ENCODE measurements at regions not wholly inside any gene's neighbourhood (a gene's known extent, or its start where the extent isn't known, plus 50 kb on each side); places are given as distances from the start of the nearest gene placed in this dataset.

DNA sequence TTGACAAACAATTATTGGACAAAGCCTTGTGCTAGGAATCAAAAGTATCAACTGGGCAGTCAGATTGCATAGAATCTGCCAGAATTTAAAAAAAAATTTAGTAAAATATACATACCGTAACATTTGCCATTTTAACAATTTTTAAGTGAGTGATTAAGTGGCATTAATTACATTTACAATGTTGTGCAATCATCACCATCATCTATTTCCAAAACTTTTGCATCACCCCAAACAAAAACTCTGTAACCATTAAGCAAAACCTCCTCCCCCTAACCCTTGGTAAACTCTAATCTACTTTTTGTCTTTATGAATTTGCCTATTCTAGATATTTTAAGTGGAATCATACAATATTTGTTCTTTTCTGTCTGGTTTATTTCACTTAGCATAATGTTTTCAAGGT, 182.8 kb downstream of the LMO4 start:
- TF ChIP-seq, protein P1, sequence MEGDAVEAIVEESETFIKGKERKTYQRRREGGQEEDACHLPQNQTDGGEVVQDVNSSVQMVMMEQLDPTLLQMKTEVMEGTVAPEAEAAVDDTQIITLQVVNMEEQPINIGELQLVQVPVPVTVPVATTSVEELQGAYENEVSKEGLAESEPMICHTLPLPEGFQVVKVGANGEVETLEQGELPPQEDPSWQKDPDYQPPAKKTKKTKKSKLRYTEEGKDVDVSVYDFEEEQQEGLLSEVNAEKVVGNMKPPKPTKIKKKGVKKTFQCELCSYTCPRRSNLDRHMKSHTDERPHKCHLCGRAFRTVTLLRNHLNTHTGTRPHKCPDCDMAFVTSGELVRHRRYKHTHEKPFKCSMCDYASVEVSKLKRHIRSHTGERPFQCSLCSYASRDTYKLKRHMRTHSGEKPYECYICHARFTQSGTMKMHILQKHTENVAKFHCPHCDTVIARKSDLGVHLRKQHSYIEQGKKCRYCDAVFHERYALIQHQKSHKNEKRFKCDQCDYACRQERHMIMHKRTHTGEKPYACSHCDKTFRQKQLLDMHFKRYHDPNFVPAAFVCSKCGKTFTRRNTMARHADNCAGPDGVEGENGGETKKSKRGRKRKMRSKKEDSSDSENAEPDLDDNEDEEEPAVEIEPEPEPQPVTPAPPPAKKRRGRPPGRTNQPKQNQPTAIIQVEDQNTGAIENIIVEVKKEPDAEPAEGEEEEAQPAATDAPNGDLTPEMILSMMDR (IDR thresholded peaks at IDR 0.05): no peak
- TF ChIP-seq POLR2A (IDR thresholded peaks at IDR 0.05): no peak

All from testis (tissue), 2 donors.